ENCODE measurements at regions not wholly inside any gene's neighbourhood (a gene's known extent, or its start where the extent isn't known, plus 50 kb on each side); places are given as distances from the start of the nearest gene placed in this dataset.

DNA sequence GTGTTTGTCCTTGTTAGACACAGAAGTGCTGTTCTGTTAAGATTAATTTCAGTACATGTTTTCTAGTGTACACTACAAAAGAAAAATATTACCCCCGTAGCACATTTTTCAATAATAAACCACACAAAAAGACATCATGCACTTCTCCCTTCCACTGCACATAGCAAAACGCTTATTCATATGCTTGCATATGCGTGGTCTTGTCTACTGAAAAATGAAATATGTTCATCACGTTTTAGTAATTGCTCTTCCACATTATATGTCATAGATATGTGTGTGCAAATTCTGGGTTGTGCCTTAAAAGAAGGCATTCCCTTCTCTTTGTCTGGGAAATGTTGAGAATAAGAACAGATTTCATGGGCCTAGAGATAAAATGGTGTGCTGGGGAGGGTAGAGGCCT lies 353.9 kb downstream of the NSUN3 start:
- Histone ChIP-seq H4K20me1 (ENCODE audit: insufficient read depth, low read length) (no peaks in the 10 kb centered on the region), H3K36me3 (replicated peaks in 1 of 2; ENCODE audit: control insufficient read depth in 1 of 2, insufficient read depth in 2 of 2, low read length in 2 of 2) (no peaks in the 10 kb centered on the region), H3K9me3 (replicated peaks in 1 of 2; ENCODE audit: control insufficient read depth in 1 of 2, insufficient read depth in 1 of 2, low read length in 2 of 2) (peaks cover 7 to 15% of the 10 kb centered on the region in 2 donors), H3K4me2 (replicated peaks; ENCODE audit: extremely low read depth, low read length, poor library complexity, severe bottlenecking) (no peak overlapping the region), H3K79me2 (ENCODE audit: insufficient read depth, low read length) (no peaks in the 10 kb centered on the region), H3K4me3 (replicated peaks in 1 of 3; ENCODE audit: low read depth in 2 of 3, low read length in 3 of 3) (no peak overlapping the region), H3K9ac (ENCODE audit: insufficient read depth, low read length, poor library complexity, severe bottlenecking) (no peak overlapping the region), H3K27ac (ENCODE audit: low read depth in 1 of 2, low read length in 2 of 2) (no peak overlapping the region), H3K4me1 (ENCODE audit: control insufficient read depth in 1 of 2, insufficient read depth in 2 of 2, low read length in 2 of 2) (no peaks in the 10 kb centered on the region), H2AFZ (ENCODE audit: insufficient read depth, low read depth, low read length, poor library complexity, severe bottlenecking) (no peak overlapping the region), H3K27me3 (ENCODE audit: control insufficient read depth in 2 of 2, insufficient read depth in 2 of 2, low read length in 2 of 2) (no peaks in the 10 kb centered on the region)
- H3K4me1 Mint-ChIP-seq, result no peaks in the 10 kb centered on the region
- intact Hi-C loops (cut with micrococcal nuclease), result no loop called here
- no peaks in the 10 kb centered on the region for H3K36me3 Mint-ChIP-seq
- WGBS (ENCODE audit: insufficient coverage), result 100% methylated on average over 1 of the region's 4 CpGs
- TF ChIP-seq, protein P1, sequence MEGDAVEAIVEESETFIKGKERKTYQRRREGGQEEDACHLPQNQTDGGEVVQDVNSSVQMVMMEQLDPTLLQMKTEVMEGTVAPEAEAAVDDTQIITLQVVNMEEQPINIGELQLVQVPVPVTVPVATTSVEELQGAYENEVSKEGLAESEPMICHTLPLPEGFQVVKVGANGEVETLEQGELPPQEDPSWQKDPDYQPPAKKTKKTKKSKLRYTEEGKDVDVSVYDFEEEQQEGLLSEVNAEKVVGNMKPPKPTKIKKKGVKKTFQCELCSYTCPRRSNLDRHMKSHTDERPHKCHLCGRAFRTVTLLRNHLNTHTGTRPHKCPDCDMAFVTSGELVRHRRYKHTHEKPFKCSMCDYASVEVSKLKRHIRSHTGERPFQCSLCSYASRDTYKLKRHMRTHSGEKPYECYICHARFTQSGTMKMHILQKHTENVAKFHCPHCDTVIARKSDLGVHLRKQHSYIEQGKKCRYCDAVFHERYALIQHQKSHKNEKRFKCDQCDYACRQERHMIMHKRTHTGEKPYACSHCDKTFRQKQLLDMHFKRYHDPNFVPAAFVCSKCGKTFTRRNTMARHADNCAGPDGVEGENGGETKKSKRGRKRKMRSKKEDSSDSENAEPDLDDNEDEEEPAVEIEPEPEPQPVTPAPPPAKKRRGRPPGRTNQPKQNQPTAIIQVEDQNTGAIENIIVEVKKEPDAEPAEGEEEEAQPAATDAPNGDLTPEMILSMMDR (IDR thresholded peaks at IDR 0.05), result no peak
- H3K27ac Mint-ChIP-seq, result no peak overlapping the region
- no peaks in the 10 kb centered on the region for H3K27me3 Mint-ChIP-seq (ENCODE audit: low read depth in 3 of 3)
- no peak overlapping the region for H3K4me3 Mint-ChIP-seq
- peaks cover 7 to 15% (median 10%) of the 10 kb centered on the region in 7 donors for H3K9me3 Mint-ChIP-seq
- DNase-seq, result no peak

DNA sequence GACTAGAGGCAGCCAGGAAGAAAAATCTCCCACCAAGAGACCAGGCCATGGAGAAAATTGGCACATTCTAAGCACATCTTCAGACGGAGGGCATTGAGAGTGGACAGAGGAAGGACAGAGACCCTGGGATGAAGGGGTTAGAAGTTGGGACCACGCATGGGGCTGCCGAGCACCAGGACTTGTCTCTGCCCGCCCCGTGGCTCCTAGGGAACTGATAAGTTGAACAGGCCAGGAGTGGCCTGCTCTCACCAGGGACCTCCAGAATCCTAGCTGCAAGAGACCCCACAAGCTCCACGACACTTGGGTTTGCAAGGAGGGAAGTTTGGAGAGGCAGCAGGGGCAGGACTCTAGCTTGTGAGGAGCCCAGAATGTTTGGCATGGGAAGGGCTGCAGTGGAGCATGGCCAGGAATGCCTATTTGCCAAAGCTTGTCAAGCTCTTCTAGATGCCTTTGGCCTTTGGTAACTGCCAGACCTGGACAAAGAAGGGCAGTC lies 355.1 kb downstream of the NSUN3 start:
- TF ChIP-seq, protein P1 (IDR thresholded peaks at IDR 0.05), result no peak
- H3K36me3 Mint-ChIP-seq, result no peaks in the 10 kb centered on the region
- no peaks in the 10 kb centered on the region for H3K27me3 Mint-ChIP-seq (ENCODE audit: low read depth in 3 of 3)
- Histone ChIP-seq H3K9me3 (replicated peaks in 1 of 2; ENCODE audit: control insufficient read depth in 1 of 2, insufficient read depth in 1 of 2, low read length in 2 of 2) (peaks cover 7 to 15% of the 10 kb centered on the region in 2 donors), H3K9ac (ENCODE audit: insufficient read depth, low read length, poor library complexity, severe bottlenecking) (no peak overlapping the region), H3K4me3 (replicated peaks in 1 of 3; ENCODE audit: low read depth in 2 of 3, low read length in 3 of 3) (no peak overlapping the region), H2AFZ (ENCODE audit: insufficient read depth, low read depth, low read length, poor library complexity, severe bottlenecking) (no peak overlapping the region), H3K4me2 (replicated peaks; ENCODE audit: extremely low read depth, low read length, poor library complexity, severe bottlenecking) (no peak overlapping the region), H3K27me3 (ENCODE audit: control insufficient read depth in 2 of 2, insufficient read depth in 2 of 2, low read length in 2 of 2) (no peaks in the 10 kb centered on the region), H3K4me1 (ENCODE audit: control insufficient read depth in 1 of 2, insufficient read depth in 2 of 2, low read length in 2 of 2) (no peaks in the 10 kb centered on the region), H3K36me3 (replicated peaks in 1 of 2; ENCODE audit: control insufficient read depth in 1 of 2, insufficient read depth in 2 of 2, low read length in 2 of 2) (no peaks in the 10 kb centered on the region), H4K20me1 (ENCODE audit: insufficient read depth, low read length) (no peaks in the 10 kb centered on the region), H3K79me2 (ENCODE audit: insufficient read depth, low read length) (no peaks in the 10 kb centered on the region), H3K27ac (ENCODE audit: low read depth in 1 of 2, low read length in 2 of 2) (no peak overlapping the region)
- H3K27ac Mint-ChIP-seq, result no peak overlapping the region
- intact Hi-C loops (cut with micrococcal nuclease), result no loop called here
- H3K9me3 Mint-ChIP-seq, result peaks cover 7 to 15% (median 9%) of the 10 kb centered on the region in 7 donors
- no peak for DNase-seq
- WGBS (ENCODE audit: insufficient coverage), result 92% methylated on average over 6 of the region's 6 CpGs
- H3K4me1 Mint-ChIP-seq, result no peaks in the 10 kb centered on the region
- H3K4me3 Mint-ChIP-seq, result no peak overlapping the region

Measured in CD14-positive monocyte (primary cell).